ENCODE measurements at regions not wholly inside any gene's neighbourhood (a gene's known extent, or its start where the extent isn't known, plus 50 kb on each side); places are given as distances from the start of the nearest gene placed in this dataset.

DNA sequence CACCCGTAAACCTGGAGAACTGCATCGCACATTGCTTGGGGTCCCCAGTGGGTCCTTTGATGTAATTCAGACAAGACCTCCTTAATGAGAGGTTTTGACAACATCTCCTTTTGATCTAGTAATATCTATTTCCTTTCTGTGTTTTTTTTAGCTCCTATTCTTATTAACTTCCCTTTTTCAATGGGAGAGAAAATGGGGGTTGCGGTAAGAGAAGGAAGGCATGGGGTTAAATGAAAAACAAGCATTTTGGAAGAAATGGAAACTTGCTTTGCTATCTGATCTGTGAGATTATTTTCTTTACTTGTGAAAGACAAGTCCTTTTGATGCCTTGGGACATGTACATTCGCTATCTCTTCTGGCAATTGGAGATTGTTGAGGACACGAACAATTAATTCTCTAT is 418.6 kb upstream of the MAN1A1 start:
- H3K4me2 ChIP-seq: no peak overlapping the region
- H3K79me2 ChIP-seq (replicated peaks; ENCODE audit: insufficient read depth): no peaks in the 10 kb centered on the region
- H4K20me1 ChIP-seq (replicated peaks; ENCODE audit: insufficient read depth): no peaks in the 10 kb centered on the region
- H2AFZ ChIP-seq: no peak overlapping the region
- no peaks in the 10 kb centered on the region for H3F3A ChIP-seq (replicated peaks; ENCODE audit: low read depth)
- peaks cover 17% of the 10 kb centered on the region for H3K9me3 Mint-ChIP-seq
- H3K27me3 ChIP-seq (ENCODE audit: insufficient read depth): no peaks in the 10 kb centered on the region
- no peak overlapping the region for H3K27ac ChIP-seq (ENCODE audit: low read depth)
- H3K27me3 Mint-ChIP-seq (ENCODE audit: insufficient read depth, low read depth, poor library complexity): peaks cover 2% of the 10 kb centered on the region
- no peak overlapping the region for H3K27ac Mint-ChIP-seq
- no peaks in the 10 kb centered on the region for H3K36me3 ChIP-seq (ENCODE audit: insufficient read depth)
- H3K36me3 Mint-ChIP-seq (ENCODE audit: low read depth): peaks cover 22% of the 10 kb centered on the region
- TF ChIP-seq STAT1 (IDR thresholded peaks at IDR 0.05; ENCODE audit: unreplicated experiment) (no peak), EZH2 (IDR thresholded peaks at IDR 0.05; ENCODE audit: low read depth, unreplicated experiment) (no peak), JUNB (IDR thresholded peaks at IDR 0.05; ENCODE audit: unreplicated experiment) (no peak)
- TF ChIP-seq, protein P1, sequence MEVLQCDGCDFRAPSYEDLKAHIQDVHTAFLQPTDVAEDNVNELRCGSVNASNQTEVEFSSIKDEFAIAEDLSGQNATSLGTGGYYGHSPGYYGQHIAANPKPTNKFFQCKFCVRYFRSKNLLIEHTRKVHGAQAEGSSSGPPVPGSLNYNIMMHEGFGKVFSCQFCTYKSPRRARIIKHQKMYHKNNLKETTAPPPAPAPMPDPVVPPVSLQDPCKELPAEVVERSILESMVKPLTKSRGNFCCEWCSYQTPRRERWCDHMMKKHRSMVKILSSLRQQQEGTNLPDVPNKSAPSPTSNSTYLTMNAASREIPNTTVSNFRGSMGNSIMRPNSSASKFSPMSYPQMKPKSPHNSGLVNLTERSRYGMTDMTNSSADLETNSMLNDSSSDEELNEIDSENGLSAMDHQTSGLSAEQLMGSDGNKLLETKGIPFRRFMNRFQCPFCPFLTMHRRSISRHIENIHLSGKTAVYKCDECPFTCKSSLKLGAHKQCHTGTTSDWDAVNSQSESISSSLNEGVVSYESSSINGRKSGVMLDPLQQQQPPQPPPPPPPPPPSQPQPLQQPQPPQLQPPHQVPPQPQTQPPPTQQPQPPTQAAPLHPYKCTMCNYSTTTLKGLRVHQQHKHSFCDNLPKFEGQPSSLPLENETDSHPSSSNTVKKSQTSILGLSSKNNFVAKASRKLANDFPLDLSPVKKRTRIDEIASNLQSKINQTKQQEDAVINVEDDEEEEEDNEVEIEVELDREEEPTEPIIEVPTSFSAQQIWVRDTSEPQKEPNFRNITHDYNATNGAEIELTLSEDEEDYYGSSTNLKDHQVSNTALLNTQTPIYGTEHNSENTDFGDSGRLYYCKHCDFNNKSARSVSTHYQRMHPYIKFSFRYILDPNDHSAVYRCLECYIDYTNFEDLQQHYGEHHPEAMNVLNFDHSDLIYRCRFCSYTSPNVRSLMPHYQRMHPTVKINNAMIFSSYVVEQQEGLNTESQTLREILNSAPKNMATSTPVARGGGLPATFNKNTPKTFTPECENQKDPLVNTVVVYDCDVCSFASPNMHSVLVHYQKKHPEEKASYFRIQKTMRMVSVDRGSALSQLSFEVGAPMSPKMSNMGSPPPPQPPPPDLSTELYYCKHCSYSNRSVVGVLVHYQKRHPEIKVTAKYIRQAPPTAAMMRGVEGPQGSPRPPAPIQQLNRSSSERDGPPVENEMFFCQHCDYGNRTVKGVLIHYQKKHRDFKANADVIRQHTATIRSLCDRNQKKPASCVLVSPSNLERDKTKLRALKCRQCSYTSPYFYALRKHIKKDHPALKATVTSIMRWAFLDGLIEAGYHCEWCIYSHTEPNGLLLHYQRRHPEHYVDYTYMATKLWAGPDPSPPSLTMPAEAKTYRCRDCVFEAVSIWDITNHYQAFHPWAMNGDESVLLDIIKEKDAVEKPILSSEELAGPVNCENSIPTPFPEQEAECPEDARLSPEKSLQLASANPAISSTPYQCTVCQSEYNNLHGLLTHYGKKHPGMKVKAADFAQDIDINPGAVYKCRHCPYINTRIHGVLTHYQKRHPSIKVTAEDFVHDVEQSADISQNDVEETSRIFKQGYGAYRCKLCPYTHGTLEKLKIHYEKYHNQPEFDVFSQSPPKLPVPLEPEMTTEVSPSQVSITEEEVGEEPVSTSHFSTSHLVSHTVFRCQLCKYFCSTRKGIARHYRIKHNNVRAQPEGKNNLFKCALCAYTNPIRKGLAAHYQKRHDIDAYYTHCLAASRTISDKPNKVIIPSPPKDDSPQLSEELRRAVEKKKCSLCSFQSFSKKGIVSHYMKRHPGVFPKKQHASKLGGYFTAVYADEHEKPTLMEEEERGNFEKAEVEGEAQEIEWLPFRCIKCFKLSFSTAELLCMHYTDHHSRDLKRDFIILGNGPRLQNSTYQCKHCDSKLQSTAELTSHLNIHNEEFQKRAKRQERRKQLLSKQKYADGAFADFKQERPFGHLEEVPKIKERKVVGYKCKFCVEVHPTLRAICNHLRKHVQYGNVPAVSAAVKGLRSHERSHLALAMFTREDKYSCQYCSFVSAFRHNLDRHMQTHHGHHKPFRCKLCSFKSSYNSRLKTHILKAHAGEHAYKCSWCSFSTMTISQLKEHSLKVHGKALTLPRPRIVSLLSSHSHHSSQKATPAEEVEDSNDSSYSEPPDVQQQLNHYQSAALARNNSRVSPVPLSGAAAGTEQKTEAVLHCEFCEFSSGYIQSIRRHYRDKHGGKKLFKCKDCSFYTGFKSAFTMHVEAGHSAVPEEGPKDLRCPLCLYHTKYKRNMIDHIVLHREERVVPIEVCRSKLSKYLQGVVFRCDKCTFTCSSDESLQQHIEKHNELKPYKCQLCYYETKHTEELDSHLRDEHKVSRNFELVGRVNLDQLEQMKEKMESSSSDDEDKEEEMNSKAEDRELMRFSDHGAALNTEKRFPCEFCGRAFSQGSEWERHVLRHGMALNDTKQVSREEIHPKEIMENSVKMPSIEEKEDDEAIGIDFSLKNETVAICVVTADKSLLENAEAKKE (CRISPR knock-in tag; IDR thresholded peaks at IDR 0.05): no peak
- TF ChIP-seq, protein P2, sequence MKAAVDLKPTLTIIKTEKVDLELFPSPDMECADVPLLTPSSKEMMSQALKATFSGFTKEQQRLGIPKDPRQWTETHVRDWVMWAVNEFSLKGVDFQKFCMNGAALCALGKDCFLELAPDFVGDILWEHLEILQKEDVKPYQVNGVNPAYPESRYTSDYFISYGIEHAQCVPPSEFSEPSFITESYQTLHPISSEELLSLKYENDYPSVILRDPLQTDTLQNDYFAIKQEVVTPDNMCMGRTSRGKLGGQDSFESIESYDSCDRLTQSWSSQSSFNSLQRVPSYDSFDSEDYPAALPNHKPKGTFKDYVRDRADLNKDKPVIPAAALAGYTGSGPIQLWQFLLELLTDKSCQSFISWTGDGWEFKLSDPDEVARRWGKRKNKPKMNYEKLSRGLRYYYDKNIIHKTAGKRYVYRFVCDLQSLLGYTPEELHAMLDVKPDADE (IDR thresholded peaks at IDR 0.05): no peak
- TF ChIP-seq, protein P3, sequence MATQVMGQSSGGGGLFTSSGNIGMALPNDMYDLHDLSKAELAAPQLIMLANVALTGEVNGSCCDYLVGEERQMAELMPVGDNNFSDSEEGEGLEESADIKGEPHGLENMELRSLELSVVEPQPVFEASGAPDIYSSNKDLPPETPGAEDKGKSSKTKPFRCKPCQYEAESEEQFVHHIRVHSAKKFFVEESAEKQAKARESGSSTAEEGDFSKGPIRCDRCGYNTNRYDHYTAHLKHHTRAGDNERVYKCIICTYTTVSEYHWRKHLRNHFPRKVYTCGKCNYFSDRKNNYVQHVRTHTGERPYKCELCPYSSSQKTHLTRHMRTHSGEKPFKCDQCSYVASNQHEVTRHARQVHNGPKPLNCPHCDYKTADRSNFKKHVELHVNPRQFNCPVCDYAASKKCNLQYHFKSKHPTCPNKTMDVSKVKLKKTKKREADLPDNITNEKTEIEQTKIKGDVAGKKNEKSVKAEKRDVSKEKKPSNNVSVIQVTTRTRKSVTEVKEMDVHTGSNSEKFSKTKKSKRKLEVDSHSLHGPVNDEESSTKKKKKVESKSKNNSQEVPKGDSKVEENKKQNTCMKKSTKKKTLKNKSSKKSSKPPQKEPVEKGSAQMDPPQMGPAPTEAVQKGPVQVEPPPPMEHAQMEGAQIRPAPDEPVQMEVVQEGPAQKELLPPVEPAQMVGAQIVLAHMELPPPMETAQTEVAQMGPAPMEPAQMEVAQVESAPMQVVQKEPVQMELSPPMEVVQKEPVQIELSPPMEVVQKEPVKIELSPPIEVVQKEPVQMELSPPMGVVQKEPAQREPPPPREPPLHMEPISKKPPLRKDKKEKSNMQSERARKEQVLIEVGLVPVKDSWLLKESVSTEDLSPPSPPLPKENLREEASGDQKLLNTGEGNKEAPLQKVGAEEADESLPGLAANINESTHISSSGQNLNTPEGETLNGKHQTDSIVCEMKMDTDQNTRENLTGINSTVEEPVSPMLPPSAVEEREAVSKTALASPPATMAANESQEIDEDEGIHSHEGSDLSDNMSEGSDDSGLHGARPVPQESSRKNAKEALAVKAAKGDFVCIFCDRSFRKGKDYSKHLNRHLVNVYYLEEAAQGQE (IDR thresholded peaks at IDR 0.05; ENCODE audit: unreplicated experiment): no peak
- no peaks in the 10 kb centered on the region for H3K4me1 ChIP-seq (ENCODE audit: insufficient read depth)
- no peak for ATAC-seq
- H3K9me2 ChIP-seq (ENCODE audit: insufficient read depth): peaks cover 14% of the 10 kb centered on the region; the same call in 1 of the 2 replicates
- no peak for DNase-seq (ENCODE audit: low spot score)
- no peak overlapping the region for H3K4me3 ChIP-seq
- H3K4me1 Mint-ChIP-seq: peaks cover 9% of the 10 kb centered on the region
- no peak overlapping the region for H3K4me3 Mint-ChIP-seq
